LNCaP clone FGC (cell line): ENCODE measurements at regions not wholly inside any gene's neighbourhood (a gene's known extent, or its start where the extent isn't known, plus 50 kb on each side); places are given as distances from the start of the nearest gene placed in this dataset.

Source experiments
- DNase-seq: peaks from one replicate; pipeline ENCODE4 v3.0.0-alpha.2; 2011; ENCODE audit warnings: low read depth
- H3K4me3 ChIP-seq: 2 replicates; pipeline ENCODE4 v1.5.1; 2011; ENCODE audit warnings: mild to moderate bottlenecking, low read depth, low read length, control low read depth
- TF ChIP-seq, protein P1 (sequence below): IDR thresholded peaks from 2 replicates; pipeline ENCODE4 v1.5.1; 2012; ENCODE audit warnings: mild to moderate bottlenecking; ENCODE audit not compliant: control insufficient read depth, insufficient read depth; ENCODE audit errors: extremely low read depth

DNA sequence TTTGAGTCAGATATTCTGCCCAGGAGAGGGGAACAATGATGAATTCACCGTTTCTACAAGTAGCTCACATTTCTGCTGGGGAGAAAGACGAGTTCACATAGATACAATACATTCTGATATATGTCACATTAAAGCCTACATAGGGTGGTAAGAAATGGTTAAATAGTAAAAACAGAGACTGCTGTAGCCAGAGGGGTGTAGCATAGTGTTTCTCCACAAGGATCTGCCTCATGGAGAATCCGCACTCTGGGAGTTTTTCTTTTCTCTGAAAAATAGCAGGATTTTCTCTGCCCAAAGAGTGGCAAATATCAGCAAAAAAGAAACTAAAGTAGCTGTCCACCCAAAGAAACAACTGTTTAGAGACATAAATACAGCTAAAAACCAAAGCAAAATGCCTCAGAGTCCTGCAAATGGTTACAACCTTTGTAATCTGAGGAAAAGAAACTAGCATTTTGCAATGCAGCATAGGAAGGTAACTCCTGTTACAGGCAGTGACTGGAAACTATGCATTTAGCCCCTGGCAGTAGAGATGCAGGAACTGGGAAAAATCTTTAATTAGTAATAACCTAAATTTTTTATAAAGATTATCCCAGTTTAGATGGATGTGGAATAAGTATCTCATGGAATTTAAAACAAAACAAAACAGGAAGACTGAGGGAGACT, 1126.7 kb upstream of the ADGRL2 start:
- DNase-seq = no peak
- TF ChIP-seq, protein P1, sequence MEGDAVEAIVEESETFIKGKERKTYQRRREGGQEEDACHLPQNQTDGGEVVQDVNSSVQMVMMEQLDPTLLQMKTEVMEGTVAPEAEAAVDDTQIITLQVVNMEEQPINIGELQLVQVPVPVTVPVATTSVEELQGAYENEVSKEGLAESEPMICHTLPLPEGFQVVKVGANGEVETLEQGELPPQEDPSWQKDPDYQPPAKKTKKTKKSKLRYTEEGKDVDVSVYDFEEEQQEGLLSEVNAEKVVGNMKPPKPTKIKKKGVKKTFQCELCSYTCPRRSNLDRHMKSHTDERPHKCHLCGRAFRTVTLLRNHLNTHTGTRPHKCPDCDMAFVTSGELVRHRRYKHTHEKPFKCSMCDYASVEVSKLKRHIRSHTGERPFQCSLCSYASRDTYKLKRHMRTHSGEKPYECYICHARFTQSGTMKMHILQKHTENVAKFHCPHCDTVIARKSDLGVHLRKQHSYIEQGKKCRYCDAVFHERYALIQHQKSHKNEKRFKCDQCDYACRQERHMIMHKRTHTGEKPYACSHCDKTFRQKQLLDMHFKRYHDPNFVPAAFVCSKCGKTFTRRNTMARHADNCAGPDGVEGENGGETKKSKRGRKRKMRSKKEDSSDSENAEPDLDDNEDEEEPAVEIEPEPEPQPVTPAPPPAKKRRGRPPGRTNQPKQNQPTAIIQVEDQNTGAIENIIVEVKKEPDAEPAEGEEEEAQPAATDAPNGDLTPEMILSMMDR = no peak
- H3K4me3 ChIP-seq = no peak overlapping the region

DNA sequence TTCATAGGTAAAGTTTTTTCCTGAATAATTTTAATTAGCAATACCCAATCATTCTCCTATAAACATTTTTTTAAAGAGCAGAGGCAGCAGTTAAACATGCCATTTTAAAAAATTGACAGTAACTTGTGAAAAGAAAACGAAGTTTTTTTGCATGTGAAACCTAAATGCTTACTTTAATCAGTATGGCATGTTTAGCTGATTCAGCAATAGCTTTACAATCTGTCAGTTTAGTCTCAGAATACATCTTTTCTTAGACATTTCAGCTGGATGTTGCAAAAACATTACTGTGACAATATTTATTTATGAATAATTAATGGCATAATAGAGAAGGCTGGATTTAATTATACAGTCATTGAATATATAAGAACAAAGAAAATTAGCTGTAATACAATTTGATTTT, 1132.4 kb upstream of the ADGRL2 start:
- TF ChIP-seq, protein P1 = no peak
- H3K4me3 ChIP-seq = no peak overlapping the region
- DNase-seq = no peak

DNA sequence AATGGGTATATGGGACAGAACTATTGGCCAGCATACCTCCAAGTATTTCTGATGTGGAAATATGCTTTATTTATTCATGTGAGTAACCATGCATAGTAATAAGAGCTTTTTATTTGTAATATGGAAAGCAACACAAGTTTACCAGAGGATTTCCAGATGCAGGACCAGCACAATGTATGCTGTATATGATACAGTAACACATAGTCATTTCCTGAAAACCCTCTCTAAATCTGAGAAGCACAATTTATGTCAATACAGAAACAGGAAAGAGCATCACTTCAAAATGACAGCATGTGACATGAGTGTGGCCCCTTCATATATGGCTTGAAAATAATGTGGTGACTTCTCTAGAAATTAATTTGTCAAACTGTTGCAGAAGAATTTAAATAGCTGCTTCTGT, 1134.7 kb upstream of the ADGRL2 start:
- TF ChIP-seq, protein P1 = no peak
- DNase-seq = no peak
- H3K4me3 ChIP-seq = no peak overlapping the region

DNA sequence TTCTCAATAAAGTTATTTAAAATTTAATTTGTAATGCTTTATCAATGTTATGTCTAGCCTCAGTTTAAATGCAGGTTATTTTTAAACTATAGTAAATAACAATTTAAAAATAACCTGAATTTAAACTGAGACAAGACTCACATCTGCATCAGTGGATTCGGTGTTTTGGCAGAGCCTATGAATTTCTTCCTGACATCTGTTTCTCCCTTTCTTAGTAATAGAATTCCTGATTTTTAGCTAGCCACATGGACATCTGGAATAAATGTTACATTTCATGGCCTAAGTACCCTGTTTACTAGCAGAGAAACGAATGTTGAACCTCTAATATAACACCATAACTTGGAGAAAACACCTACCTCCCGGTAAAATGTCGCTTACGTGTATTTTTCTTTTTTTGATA, 1141.6 kb upstream of the ADGRL2 start:
- TF ChIP-seq, protein P1 = no peak
- H3K4me3 ChIP-seq = no peak overlapping the region
- no peak for DNase-seq

DNA sequence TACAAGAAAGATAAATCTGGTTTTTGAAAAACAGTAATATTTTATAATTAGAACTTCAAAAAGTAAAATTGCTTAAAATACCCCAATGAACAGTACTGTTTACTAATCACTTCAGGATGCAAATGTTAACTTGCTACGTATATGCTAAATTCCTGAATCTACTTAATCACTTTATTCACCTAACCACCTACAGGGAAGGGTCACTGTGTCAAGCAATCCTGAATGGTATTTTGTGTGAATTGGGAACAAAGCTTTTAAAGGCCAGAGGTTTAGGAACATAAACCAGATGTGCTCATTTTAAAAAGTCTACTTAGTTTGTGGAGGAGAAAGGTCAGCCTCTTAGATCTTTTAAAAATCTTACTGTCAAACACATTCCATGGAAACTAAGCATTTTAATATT, 1143.0 kb upstream of the ADGRL2 start:
- TF ChIP-seq, protein P1 = no peak
- no peak overlapping the region for H3K4me3 ChIP-seq
- no peak for DNase-seq

DNA sequence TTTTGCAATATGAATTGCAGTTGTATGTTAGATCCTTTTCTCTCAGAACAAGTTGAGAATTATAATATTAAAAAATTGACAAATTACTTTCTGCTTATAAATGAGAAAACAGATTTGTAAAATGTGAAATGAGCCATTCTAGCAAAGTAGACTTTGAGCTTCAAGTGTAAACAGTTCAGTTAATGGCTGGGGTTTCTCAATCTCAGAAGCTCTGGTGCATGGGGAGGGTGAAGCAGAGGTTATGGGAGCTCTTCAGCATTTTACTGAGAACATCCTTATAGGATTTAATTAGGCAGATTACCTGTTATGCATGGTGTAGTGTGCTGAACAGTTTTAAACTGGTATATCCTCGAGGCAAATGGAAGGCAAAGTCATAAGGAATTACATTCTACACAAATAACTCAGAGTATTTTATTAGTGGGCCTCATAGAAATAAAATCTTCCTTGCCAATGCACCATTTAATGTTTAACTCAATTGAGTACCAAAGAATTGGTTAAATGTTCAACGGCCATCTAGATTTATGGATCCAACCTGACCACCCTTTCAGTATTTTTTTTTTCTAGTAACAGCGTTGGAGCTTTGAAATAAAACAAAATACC, 1143.6 kb upstream of the ADGRL2 start:
- TF ChIP-seq, protein P1 = no peak
- no peak overlapping the region for H3K4me3 ChIP-seq
- no peak for DNase-seq

DNA sequence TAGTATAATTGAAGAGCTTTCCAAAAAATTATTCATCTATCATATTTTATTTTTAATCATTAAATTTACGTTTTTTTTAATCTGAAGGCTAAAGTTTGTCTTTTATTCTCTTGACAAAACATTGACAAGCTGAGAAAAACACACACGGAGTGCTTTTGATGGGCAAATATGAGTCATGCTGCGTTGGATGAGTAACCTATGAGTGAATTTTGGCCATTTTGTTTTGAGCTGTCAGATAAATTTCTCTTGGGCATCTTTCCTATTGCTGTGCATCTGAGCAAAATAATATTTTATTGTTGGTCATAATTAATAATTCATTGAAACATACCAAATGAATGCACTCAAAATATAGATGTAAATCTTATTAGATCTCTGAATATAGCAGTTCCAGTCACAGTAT, 1144.1 kb upstream of the ADGRL2 start:
- TF ChIP-seq, protein P1 = no peak
- DNase-seq = no peak
- H3K4me3 ChIP-seq = no peak overlapping the region
